Neural progenitor cell (in vitro differentiated cells): ENCODE measurements at regions not wholly inside any gene's neighbourhood (a gene's known extent, or its start where the extent isn't known, plus 50 kb on each side); places are given as distances from the start of the nearest gene placed in this dataset.

ENCODE experiments used
- DNase-seq: peaks from one replicate; pipeline ENCODE4 v3.0.0-alpha.2; 2016; ENCODE audit warnings: low spot score
- H2AFZ ChIP-seq: fragments of 200-600 bp; sonication (generic); replicated peaks from 2 replicates; pipeline ENCODE4 v1.6.1; 2016; ENCODE audit warnings: antibody characterized with exemption
- H3F3A ChIP-seq: fragments of 200-600 bp; sonication (generic); 2 replicates; pipeline ENCODE4 v1.6.1; 2016; ENCODE audit warnings: antibody characterized with exemption, low read depth
- H3K27ac ChIP-seq: fragments of 200-600 bp; sonication (generic); 2 replicates; pipeline ENCODE4 v1.5.1; 2016; ENCODE audit warnings: mild to moderate bottlenecking
- H3K27me3 ChIP-seq: fragments of 200-600 bp; sonication (generic); 2 replicates; pipeline ENCODE4 v1.6.1; 2016; ENCODE audit warnings: mild to moderate bottlenecking, moderate library complexity
- H3K36me3 ChIP-seq: fragments of 200-600 bp; sonication (generic); 2 replicates; pipeline ENCODE4 v1.5.1; 2016
- H3K4me1 ChIP-seq: fragments of 200-600 bp; sonication (generic); 2 replicates; pipeline ENCODE4 v1.6.1; 2016; ENCODE audit warnings: mixed run types
- H3K4me2 ChIP-seq: fragments of 200-600 bp; sonication (generic); 2 replicates; pipeline ENCODE4 v1.6.1; 2016
- H3K4me3 ChIP-seq: fragments of 200-600 bp; sonication (generic); 2 replicates; pipeline ENCODE4 v1.5.1; 2016
- H3K79me2 ChIP-seq: fragments of 200-600 bp; sonication (generic); 2 replicates; pipeline ENCODE4 v1.6.1; 2016; ENCODE audit warnings: low read depth
- H3K9ac ChIP-seq: fragments of 200-600 bp; sonication (generic); 2 replicates; pipeline ENCODE4 v1.6.1; 2016
- H3K9me3 ChIP-seq: fragments of 200-600 bp; sonication (generic); 2 replicates; pipeline ENCODE4 v1.5.1; 2016; ENCODE audit warnings: low read depth
- H4K20me1 ChIP-seq: fragments of 200-600 bp; sonication (generic); 2 replicates; pipeline ENCODE4 v1.6.1; 2016; ENCODE audit warnings: low read depth
- H3K27ac Mint-ChIP-seq: 3 replicates; pipeline ENCODE4 v1.8.0; 2021; ENCODE audit warnings: mixed read lengths
- H3K27me3 Mint-ChIP-seq: 2 replicates; pipeline ENCODE4 v1.8.0; 2022; ENCODE audit warnings: low read depth, mild to moderate bottlenecking, inconsistent platforms, moderate library complexity, mixed read lengths; ENCODE audit not compliant: insufficient read depth
- H3K36me3 Mint-ChIP-seq: 3 replicates; pipeline ENCODE4 v1.8.0; 2021; ENCODE audit warnings: mixed read lengths
- H3K4me1 Mint-ChIP-seq: 3 replicates; pipeline ENCODE4 v1.8.0; 2021; ENCODE audit warnings: mixed read lengths
- H3K4me3 Mint-ChIP-seq: 3 replicates; pipeline ENCODE4 v1.8.0; 2021; ENCODE audit warnings: mild to moderate bottlenecking, moderate library complexity, mixed read lengths
- H3K9me3 Mint-ChIP-seq: 3 replicates; pipeline ENCODE4 v1.8.0; 2020; ENCODE audit warnings: mixed read lengths
- EZH2 ChIP-seq: fragments of 200-600 bp; sonication (generic); IDR thresholded peaks from 2 replicates; pipeline ENCODE4 v1.6.1; 2017; ENCODE audit warnings: antibody characterized with exemption, mild to moderate bottlenecking, moderate library complexity
- EZH2phosphoT487 ChIP-seq: fragments of 200-600 bp; sonication (generic); IDR thresholded peaks from 2 replicates; pipeline ENCODE4 v1.6.1; 2017; ENCODE audit warnings: antibody characterized with exemption
- TF ChIP-seq, protein P1 (sequence below): fragments of 200-600 bp; sonication (generic); IDR thresholded peaks from 2 replicates; pipeline ENCODE4 v1.5.1; 2017; ENCODE audit warnings: antibody characterized with exemption, mild to moderate bottlenecking

DNA sequence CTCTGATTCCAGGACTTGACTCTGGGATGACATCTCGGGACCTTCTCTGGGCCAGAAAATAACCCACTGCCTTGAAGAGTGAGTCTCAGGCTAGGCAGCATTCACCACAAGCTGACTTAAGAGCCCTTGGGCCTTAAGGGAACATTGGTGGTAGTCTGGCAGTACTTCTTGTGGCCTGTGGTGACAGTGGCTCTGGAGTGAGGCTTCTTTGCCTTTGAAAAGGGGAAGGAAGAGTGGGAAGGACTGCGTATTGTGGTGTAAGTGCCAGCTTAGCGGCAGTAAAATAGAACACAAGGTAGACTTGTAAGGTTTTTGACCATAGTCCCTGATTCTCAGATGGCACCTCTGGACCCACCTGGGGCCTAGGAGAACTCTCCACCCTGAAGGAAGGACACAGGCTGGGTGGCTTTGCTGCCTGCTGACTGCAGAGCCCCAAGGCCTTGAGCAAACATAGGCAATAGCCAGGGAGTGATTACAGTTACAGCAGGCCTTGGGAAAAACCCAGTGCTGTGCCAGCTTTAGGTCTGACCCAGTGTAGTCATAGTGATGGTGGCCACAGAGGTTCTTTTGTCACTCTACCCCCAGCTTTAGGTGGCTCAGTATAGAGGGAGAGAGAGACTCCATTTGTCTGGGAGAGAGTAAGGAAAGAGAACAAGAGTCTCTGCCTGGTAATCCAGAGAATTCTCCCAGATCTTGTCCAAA is 483.9 kb downstream of the SH2D4B start:
- H3K4me1 ChIP-seq, result no peaks in the 10 kb centered on the region
- H3K9me3 Mint-ChIP-seq, result no peaks in the 10 kb centered on the region
- H3K4me3 Mint-ChIP-seq, result no peak overlapping the region
- H3K27ac ChIP-seq, result no peak overlapping the region
- TF ChIP-seq, protein P1, sequence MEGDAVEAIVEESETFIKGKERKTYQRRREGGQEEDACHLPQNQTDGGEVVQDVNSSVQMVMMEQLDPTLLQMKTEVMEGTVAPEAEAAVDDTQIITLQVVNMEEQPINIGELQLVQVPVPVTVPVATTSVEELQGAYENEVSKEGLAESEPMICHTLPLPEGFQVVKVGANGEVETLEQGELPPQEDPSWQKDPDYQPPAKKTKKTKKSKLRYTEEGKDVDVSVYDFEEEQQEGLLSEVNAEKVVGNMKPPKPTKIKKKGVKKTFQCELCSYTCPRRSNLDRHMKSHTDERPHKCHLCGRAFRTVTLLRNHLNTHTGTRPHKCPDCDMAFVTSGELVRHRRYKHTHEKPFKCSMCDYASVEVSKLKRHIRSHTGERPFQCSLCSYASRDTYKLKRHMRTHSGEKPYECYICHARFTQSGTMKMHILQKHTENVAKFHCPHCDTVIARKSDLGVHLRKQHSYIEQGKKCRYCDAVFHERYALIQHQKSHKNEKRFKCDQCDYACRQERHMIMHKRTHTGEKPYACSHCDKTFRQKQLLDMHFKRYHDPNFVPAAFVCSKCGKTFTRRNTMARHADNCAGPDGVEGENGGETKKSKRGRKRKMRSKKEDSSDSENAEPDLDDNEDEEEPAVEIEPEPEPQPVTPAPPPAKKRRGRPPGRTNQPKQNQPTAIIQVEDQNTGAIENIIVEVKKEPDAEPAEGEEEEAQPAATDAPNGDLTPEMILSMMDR, result no peak
- TF ChIP-seq EZH2phosphoT487, result no peak
- no peak for TF ChIP-seq EZH2
- H3K4me2 ChIP-seq, result no peak overlapping the region
- H3K27me3 ChIP-seq, result no peaks in the 10 kb centered on the region
- H3K36me3 Mint-ChIP-seq, result no peaks in the 10 kb centered on the region
- H4K20me1 ChIP-seq, result no peaks in the 10 kb centered on the region
- no peak overlapping the region for H3K27ac Mint-ChIP-seq
- no peaks in the 10 kb centered on the region for H3K36me3 ChIP-seq
- H3K4me3 ChIP-seq, result no peak overlapping the region
- no peaks in the 10 kb centered on the region for H3K79me2 ChIP-seq
- no peak for DNase-seq
- no peaks in the 10 kb centered on the region for H3K9me3 ChIP-seq
- peaks cover 2% of the 10 kb centered on the region for H3K27me3 Mint-ChIP-seq
- no peak overlapping the region for H3K9ac ChIP-seq
- H2AFZ ChIP-seq, result no peak overlapping the region
- H3F3A ChIP-seq, result no peaks in the 10 kb centered on the region
- peaks cover 4% of the 10 kb centered on the region for H3K4me1 Mint-ChIP-seq

DNA sequence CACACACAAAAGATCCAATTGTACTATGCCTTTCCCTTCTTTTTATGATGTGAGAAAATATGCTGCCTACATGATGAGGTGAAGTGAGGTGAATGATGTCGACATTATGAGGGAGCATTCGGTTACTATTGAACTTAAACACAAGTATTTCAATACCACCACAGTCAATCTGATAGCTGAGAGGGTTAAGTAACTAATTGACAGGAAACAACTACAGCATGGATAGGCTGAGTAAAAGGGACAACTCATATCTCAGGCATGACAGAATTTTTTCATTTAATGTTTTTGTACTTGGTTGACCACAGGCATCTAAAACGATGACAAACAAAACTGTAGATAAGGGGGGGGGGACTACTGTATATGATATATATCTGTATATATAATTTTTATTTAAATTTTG is 488.9 kb downstream of the SH2D4B start:
- Histone ChIP-seq H3K9me3 (no peaks in the 10 kb centered on the region), H3K79me2 (no peaks in the 10 kb centered on the region), H3K4me1 (no peaks in the 10 kb centered on the region), H2AFZ (no peak overlapping the region), H3K27me3 (no peaks in the 10 kb centered on the region), H3F3A (no peaks in the 10 kb centered on the region), H3K27ac (no peak overlapping the region), H3K4me2 (no peak overlapping the region), H3K36me3 (no peaks in the 10 kb centered on the region), H3K9ac (no peak overlapping the region), H4K20me1 (no peaks in the 10 kb centered on the region), H3K4me3 (no peak overlapping the region)
- Mint-ChIP-seq H3K9me3 (no peaks in the 10 kb centered on the region), H3K4me1 (no peaks in the 10 kb centered on the region), H3K4me3 (no peak overlapping the region), H3K27ac (no peak overlapping the region), H3K27me3 (no peaks in the 10 kb centered on the region), H3K36me3 (no peaks in the 10 kb centered on the region)
- DNase-seq, result no peak
- TF ChIP-seq EZH2 (no peak), EZH2phosphoT487 (no peak)
- TF ChIP-seq, protein P1, result no peak

GRCh38 chr10:81027223-81027622 is 489.5 kb downstream of the SH2D4B start:
- no peak overlapping the region for H3K27ac Mint-ChIP-seq
- Histone ChIP-seq H2AFZ (peak overlapping the region; percentile 61), H3K9me3 (no peaks in the 10 kb centered on the region), H3K36me3 (no peaks in the 10 kb centered on the region), H3K9ac (no peak overlapping the region), H4K20me1 (no peaks in the 10 kb centered on the region), H3K79me2 (no peaks in the 10 kb centered on the region), H3F3A (no peaks in the 10 kb centered on the region), H3K27me3 (no peaks in the 10 kb centered on the region), H3K4me1 (no peaks in the 10 kb centered on the region), H3K4me3 (no peak overlapping the region), H3K27ac (no peak overlapping the region), H3K4me2 (no peak overlapping the region)
- DNase-seq, result no peak
- no peaks in the 10 kb centered on the region for H3K4me1 Mint-ChIP-seq
- H3K27me3 Mint-ChIP-seq, result no peaks in the 10 kb centered on the region
- no peaks in the 10 kb centered on the region for H3K36me3 Mint-ChIP-seq
- TF ChIP-seq EZH2phosphoT487 (no peak), EZH2 (no peak)
- TF ChIP-seq, protein P1, result no peak
- no peaks in the 10 kb centered on the region for H3K9me3 Mint-ChIP-seq
- no peak overlapping the region for H3K4me3 Mint-ChIP-seq
